Activated CD4-positive, alpha-beta T cell treated with anti-CD3 and anti-CD28 coated beads, Interleukin-2, amount 10 ng/mL, durations not matched to agents 7 days and 5 days (primary cell): ENCODE measurements at regions not wholly inside any gene's neighbourhood (a gene's known extent, or its start where the extent isn't known, plus 50 kb on each side); places are given as distances from the start of the nearest gene placed in this dataset.

Experiments
- CTCF ChIA-PET: fragments of 350-600 bp; sonication (Branson Sonifier 250); formaldehyde crosslinking; loops from one replicate; lab custom pipeline; 2021; ENCODE audit warnings: antibody characterized with exemption; lab: Charles Lee
- POLR2A ChIA-PET: fragments of 350-600 bp; sonication (Branson Sonifier 250); formaldehyde crosslinking; loops from one replicate; lab custom pipeline; 2021; ENCODE audit warnings: antibody characterized with exemption; lab: Charles Lee
- DNase-seq: peaks from one replicate; pipeline ENCODE4 v3.0.0-alpha.2; 2020
- H3K27ac Mint-ChIP-seq: one replicate; pipeline ENCODE4 v1.8.0; 2021; ENCODE audit warnings: mild to moderate bottlenecking, moderate library complexity, mixed read lengths
- H3K27me3 Mint-ChIP-seq: one replicate; pipeline ENCODE4 v1.8.0; 2021; ENCODE audit warnings: mixed read lengths
- H3K36me3 Mint-ChIP-seq: one replicate; pipeline ENCODE4 v1.8.0; 2021; ENCODE audit warnings: low read depth, mixed read lengths
- H3K4me1 Mint-ChIP-seq: one replicate; pipeline ENCODE4 v1.8.0; 2021; ENCODE audit warnings: mixed read lengths
- H3K4me3 Mint-ChIP-seq: one replicate; pipeline ENCODE4 v1.8.0; 2021; ENCODE audit warnings: mild to moderate bottlenecking, moderate library complexity, mixed read lengths
- H3K9me3 Mint-ChIP-seq: one replicate; pipeline ENCODE4 v1.8.0; 2021; ENCODE audit warnings: mixed read lengths

GRCh38 chr3:127373441-127374085 lies 85.7 kb upstream of the PRR20G start:
- H3K4me1 Mint-ChIP-seq, result no peaks in the 10 kb centered on the region
- no peaks in the 10 kb centered on the region for H3K27me3 Mint-ChIP-seq
- H3K4me3 Mint-ChIP-seq, result no peak overlapping the region
- CTCF ChIA-PET, result no interaction called here
- no peak for DNase-seq
- POLR2A ChIA-PET, result no interaction called here
- no peaks in the 10 kb centered on the region for H3K9me3 Mint-ChIP-seq
- no peak overlapping the region for H3K27ac Mint-ChIP-seq
- H3K36me3 Mint-ChIP-seq, result no peaks in the 10 kb centered on the region

GRCh38 chr3:127371846-127372245 lies 84.0 kb upstream of the PRR20G start:
- ChIA-PET POLR2A (no interaction called here), CTCF (no interaction called here)
- Mint-ChIP-seq H3K27me3 (no peaks in the 10 kb centered on the region), H3K36me3 (no peaks in the 10 kb centered on the region), H3K9me3 (no peaks in the 10 kb centered on the region), H3K4me3 (no peak overlapping the region), H3K4me1 (no peaks in the 10 kb centered on the region), H3K27ac (no peak overlapping the region)
- DNase-seq, result no peak

- H3K4me3 Mint-ChIP-seq, result no peak overlapping the region
- CTCF ChIA-PET, result no interaction called here
Observed at GRCh38 chr3:127371334-127371733, 83.5 kb upstream of the PRR20G start.

GRCh38 chr3:127370906-127371305 lies 83.1 kb upstream of the PRR20G start:
- CTCF ChIA-PET, result no interaction called here
- Mint-ChIP-seq H3K27ac (no peak overlapping the region), H3K4me1 (no peaks in the 10 kb centered on the region), H3K27me3 (peaks cover 5% of the 10 kb centered on the region), H3K4me3 (no peak overlapping the region), H3K36me3 (no peaks in the 10 kb centered on the region), H3K9me3 (no peaks in the 10 kb centered on the region)
- DNase-seq, result no peak
- POLR2A ChIA-PET, result no interaction called here

More at GRCh38 chr3:127371334-127371733, 83.5 kb upstream of the PRR20G start:
- Mint-ChIP-seq H3K27ac (no peak overlapping the region), H3K27me3 (peaks cover 1% of the 10 kb centered on the region), H3K9me3 (no peaks in the 10 kb centered on the region), H3K4me1 (no peaks in the 10 kb centered on the region), H3K36me3 (no peaks in the 10 kb centered on the region)
- no peak for DNase-seq
- POLR2A ChIA-PET, result no interaction called here

GRCh38 chr3:127369356-127369935 lies 81.6 kb upstream of the PRR20G start:
- no peaks in the 10 kb centered on the region for H3K9me3 Mint-ChIP-seq
- no peak overlapping the region for H3K4me3 Mint-ChIP-seq
- H3K27me3 Mint-ChIP-seq, result peaks cover 8% of the 10 kb centered on the region
- H3K36me3 Mint-ChIP-seq, result no peaks in the 10 kb centered on the region
- no peak for DNase-seq
- no peak overlapping the region for H3K27ac Mint-ChIP-seq
- CTCF ChIA-PET, result no interaction called here
- H3K4me1 Mint-ChIP-seq, result no peaks in the 10 kb centered on the region
- POLR2A ChIA-PET, result no interaction called here

- no peak for DNase-seq
- POLR2A ChIA-PET, result no interaction called here
- peaks cover 12% of the 10 kb centered on the region for H3K27me3 Mint-ChIP-seq
- H3K4me3 Mint-ChIP-seq, result no peak overlapping the region
- no peak overlapping the region for H3K27ac Mint-ChIP-seq
- CTCF ChIA-PET, result no interaction called here
- no peaks in the 10 kb centered on the region for H3K9me3 Mint-ChIP-seq
- H3K36me3 Mint-ChIP-seq, result no peaks in the 10 kb centered on the region
- no peaks in the 10 kb centered on the region for H3K4me1 Mint-ChIP-seq
Observed at GRCh38 chr3:127368186-127369032, 80.6 kb upstream of the PRR20G start.

GRCh38 chr3:127367593-127367992 lies 79.7 kb upstream of the PRR20G start:
- POLR2A ChIA-PET, result no interaction called here
- Mint-ChIP-seq H3K4me3 (no peak overlapping the region), H3K9me3 (no peaks in the 10 kb centered on the region), H3K27ac (no peak overlapping the region), H3K27me3 (peaks cover 12% of the 10 kb centered on the region), H3K36me3 (no peaks in the 10 kb centered on the region), H3K4me1 (no peaks in the 10 kb centered on the region)
- DNase-seq, result no peak
- CTCF ChIA-PET, result no interaction called here

- ChIA-PET POLR2A (no interaction called here), CTCF (no interaction called here)
- H3K27ac Mint-ChIP-seq, result no peak overlapping the region
- no peak for DNase-seq
- no peaks in the 10 kb centered on the region for H3K9me3 Mint-ChIP-seq
- no peaks in the 10 kb centered on the region for H3K36me3 Mint-ChIP-seq
- peaks cover 12% of the 10 kb centered on the region for H3K27me3 Mint-ChIP-seq
- no peaks in the 10 kb centered on the region for H3K4me1 Mint-ChIP-seq
- H3K4me3 Mint-ChIP-seq, result no peak overlapping the region
Observed at GRCh38 chr3:127366383-127366782, 78.5 kb upstream of the PRR20G start.

- H3K4me3 Mint-ChIP-seq, result no peak overlapping the region
- ChIA-PET CTCF (no interaction called here), POLR2A (no interaction called here)
- peaks cover 12% of the 10 kb centered on the region for H3K27me3 Mint-ChIP-seq
- no peak for DNase-seq
- H3K36me3 Mint-ChIP-seq, result no peaks in the 10 kb centered on the region
- H3K9me3 Mint-ChIP-seq, result no peaks in the 10 kb centered on the region
- no peak overlapping the region for H3K27ac Mint-ChIP-seq
- no peaks in the 10 kb centered on the region for H3K4me1 Mint-ChIP-seq
Observed at GRCh38 chr3:127365163-127365798, 77.4 kb upstream of the PRR20G start.

GRCh38 chr3:127363891-127364290 lies 76.0 kb upstream of the PRR20G start:
- no peak overlapping the region for H3K27ac Mint-ChIP-seq
- no peak for DNase-seq
- no peaks in the 10 kb centered on the region for H3K36me3 Mint-ChIP-seq
- H3K4me3 Mint-ChIP-seq, result no peak overlapping the region
- ChIA-PET CTCF (no interaction called here), POLR2A (no interaction called here)
- peaks cover 12% of the 10 kb centered on the region for H3K27me3 Mint-ChIP-seq
- H3K4me1 Mint-ChIP-seq, result no peaks in the 10 kb centered on the region
- H3K9me3 Mint-ChIP-seq, result no peaks in the 10 kb centered on the region

- Mint-ChIP-seq H3K27me3 (peaks cover 12% of the 10 kb centered on the region), H3K4me1 (no peaks in the 10 kb centered on the region), H3K27ac (no peak overlapping the region), H3K36me3 (no peaks in the 10 kb centered on the region), H3K4me3 (no peak overlapping the region), H3K9me3 (peaks cover 3% of the 10 kb centered on the region)
- POLR2A ChIA-PET, result no interaction called here
- CTCF ChIA-PET, result interaction anchor here (0.9 kb wide), 1 partner anchor 30 kb away, joined by 3 read pairs; no protein-coding TSS in a partner anchor
- no peak for DNase-seq
Observed at GRCh38 chr3:127363171-127363570, 75.3 kb upstream of the PRR20G start.

GRCh38 chr3:127360647-127361046 lies 72.8 kb upstream of the PRR20G start:
- peaks cover 8% of the 10 kb centered on the region for H3K27me3 Mint-ChIP-seq
- peaks cover 18% of the 10 kb centered on the region for H3K9me3 Mint-ChIP-seq
- H3K4me1 Mint-ChIP-seq, result no peaks in the 10 kb centered on the region
- H3K27ac Mint-ChIP-seq, result no peak overlapping the region
- no peak overlapping the region for H3K4me3 Mint-ChIP-seq
- H3K36me3 Mint-ChIP-seq, result no peaks in the 10 kb centered on the region
- POLR2A ChIA-PET, result no interaction called here
- DNase-seq, result no peak
- CTCF ChIA-PET, result no interaction called here

- Mint-ChIP-seq H3K27ac (no peak overlapping the region), H3K4me1 (no peaks in the 10 kb centered on the region), H3K36me3 (no peaks in the 10 kb centered on the region), H3K27me3 (no peaks in the 10 kb centered on the region), H3K4me3 (no peak overlapping the region), H3K9me3 (peaks cover 18% of the 10 kb centered on the region)
- DNase-seq, result no peak
- ChIA-PET POLR2A (interaction anchor here (0.8 kb wide), 1 partner anchor 1699 kb away, joined by 4 read pairs; no protein-coding TSS in a partner anchor), CTCF (no interaction called here)
Observed at GRCh38 chr3:127358641-127359040, 70.8 kb upstream of the PRR20G start.
